GM12891 (cell line): ENCODE measurements at regions not wholly inside any gene's neighbourhood (a gene's known extent, or its start where the extent isn't known, plus 50 kb on each side); places are given as distances from the start of the nearest gene placed in this dataset.

Experiments
- PAX5 ChIP-seq: IDR thresholded peaks from 2 replicates; pipeline ENCODE4 v1.6.1; 2011; ENCODE audit warnings: low read length, moderate library complexity, mild to moderate bottlenecking; ENCODE audit not compliant: insufficient read depth, severe bottlenecking
- POLR2A ChIP-seq: IDR thresholded peaks from 2 replicates; pipeline ENCODE4 v1.6.1; 2011; ENCODE audit warnings: low read depth, low read length, control low read depth
- POLR2AphosphoS5 ChIP-seq: IDR thresholded peaks from 2 replicates; pipeline ENCODE4 v1.6.1; 2011; ENCODE audit warnings: low read depth, low read length, control low read depth
- POU2F2 ChIP-seq: IDR thresholded peaks from 2 replicates; pipeline ENCODE4 v1.6.1; 2011; ENCODE audit warnings: low read depth, mild to moderate bottlenecking, control low read depth, low read length, moderate library complexity
- SPI1 ChIP-seq: IDR thresholded peaks from 2 replicates; pipeline ENCODE4 v1.6.1; 2011; ENCODE audit warnings: low read depth, low read length, control low read depth
- TAF1 ChIP-seq: IDR thresholded peaks from 2 replicates; pipeline ENCODE4 v1.6.1; 2011; ENCODE audit warnings: low read depth, low read length, control low read depth

DNA sequence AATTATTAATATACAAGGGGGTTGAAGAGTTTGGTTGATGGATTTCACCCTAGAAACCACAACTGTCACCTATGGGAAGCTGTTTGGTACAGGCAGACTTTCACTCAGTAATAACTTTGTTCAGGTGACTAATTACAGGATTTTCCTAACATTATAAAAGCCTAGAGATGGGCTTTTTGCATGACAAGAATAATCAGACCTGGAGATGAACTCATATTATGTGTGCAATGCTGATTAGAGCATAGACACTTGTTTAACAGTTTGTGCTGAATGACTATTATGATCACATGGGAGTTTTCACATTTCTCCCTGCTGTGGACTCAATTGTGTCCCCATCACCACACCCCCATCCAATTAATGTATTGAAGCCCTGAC lies 90.2 kb upstream of the STEAP4 start:
- no peak for TF ChIP-seq TAF1
- TF ChIP-seq POLR2A = no peak
- TF ChIP-seq SPI1 = no peak
- TF ChIP-seq POLR2AphosphoS5 = no peak
- no peak for TF ChIP-seq PAX5
- TF ChIP-seq POU2F2 = no peak
